Kidney epithelial cell (primary cell): ENCODE measurements at regions not wholly inside any gene's neighbourhood (a gene's known extent, or its start where the extent isn't known, plus 50 kb on each side); places are given as distances from the start of the nearest gene placed in this dataset.
A peak's percentile ranks its signal among the peaks of the same experiment; 100 is the strongest.

ENCODE experiments used
- DNase-seq: peaks from one replicate; pipeline ENCODE4 v3.0.0-alpha.2; 2010; ENCODE audit warnings: low read depth
- H3K27me3 ChIP-seq: 2 replicates; pipeline ENCODE4 v1.6.0; 2011; ENCODE audit warnings: low read length; ENCODE audit not compliant: control insufficient read depth, insufficient read depth
- H3K36me3 ChIP-seq: 2 replicates; pipeline ENCODE4 v1.5.1; 2011; ENCODE audit warnings: low read length; ENCODE audit not compliant: control insufficient read depth, insufficient read depth
- H3K4me3 ChIP-seq: 2 replicates; pipeline ENCODE4 v1.5.1; 2011; ENCODE audit warnings: low read depth, mild to moderate bottlenecking, control low read depth, low read length
- TF ChIP-seq, protein P1 (sequence below): IDR thresholded peaks from 2 replicates; pipeline ENCODE4 v1.5.1; 2011; ENCODE audit warnings: mild to moderate bottlenecking, moderate library complexity, low read length, control low read depth, inconsistent platforms; ENCODE audit not compliant: insufficient read depth, poor library complexity, severe bottlenecking

DNA sequence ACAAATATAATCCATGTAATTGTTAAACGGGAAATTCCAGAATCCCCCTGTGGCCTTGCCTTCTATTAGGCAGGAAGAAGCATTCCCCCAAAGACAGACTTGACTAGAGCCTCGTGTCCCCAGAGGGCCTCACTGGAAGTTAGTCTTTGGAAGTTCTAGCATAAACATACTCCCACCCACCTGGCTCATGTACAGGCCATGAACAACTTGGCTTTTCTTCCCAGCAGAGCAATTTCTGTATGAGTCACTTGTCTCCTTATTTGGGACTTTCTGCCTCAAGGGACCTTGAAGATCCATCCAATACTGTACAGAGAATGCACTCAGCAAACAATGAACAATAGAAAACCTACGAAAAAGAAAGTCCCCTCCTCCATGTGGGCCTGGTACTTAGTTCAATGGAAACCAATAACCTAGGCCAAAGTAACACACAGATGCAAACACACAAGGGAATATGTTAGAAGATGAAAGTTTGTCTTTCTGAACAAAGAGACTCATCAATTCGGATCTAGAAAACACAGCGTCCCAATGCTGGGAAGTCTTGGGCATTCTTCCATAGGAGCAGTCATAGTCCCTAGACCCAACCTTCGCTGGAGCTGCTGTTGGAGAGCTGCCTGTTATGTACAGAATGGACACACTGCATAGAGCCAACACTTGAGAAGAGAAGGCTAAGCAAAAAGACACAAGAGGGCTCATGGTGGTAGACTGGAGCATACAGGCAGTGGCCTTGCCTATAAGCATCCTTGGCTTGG is 303.5 kb downstream of the HRH4 start:
- no peak overlapping the region for H3K4me3 ChIP-seq
- no peaks in the 10 kb centered on the region for H3K27me3 ChIP-seq
- H3K36me3 ChIP-seq: no peaks in the 10 kb centered on the region
- peak; percentile 9 for DNase-seq
- TF ChIP-seq, protein P1, sequence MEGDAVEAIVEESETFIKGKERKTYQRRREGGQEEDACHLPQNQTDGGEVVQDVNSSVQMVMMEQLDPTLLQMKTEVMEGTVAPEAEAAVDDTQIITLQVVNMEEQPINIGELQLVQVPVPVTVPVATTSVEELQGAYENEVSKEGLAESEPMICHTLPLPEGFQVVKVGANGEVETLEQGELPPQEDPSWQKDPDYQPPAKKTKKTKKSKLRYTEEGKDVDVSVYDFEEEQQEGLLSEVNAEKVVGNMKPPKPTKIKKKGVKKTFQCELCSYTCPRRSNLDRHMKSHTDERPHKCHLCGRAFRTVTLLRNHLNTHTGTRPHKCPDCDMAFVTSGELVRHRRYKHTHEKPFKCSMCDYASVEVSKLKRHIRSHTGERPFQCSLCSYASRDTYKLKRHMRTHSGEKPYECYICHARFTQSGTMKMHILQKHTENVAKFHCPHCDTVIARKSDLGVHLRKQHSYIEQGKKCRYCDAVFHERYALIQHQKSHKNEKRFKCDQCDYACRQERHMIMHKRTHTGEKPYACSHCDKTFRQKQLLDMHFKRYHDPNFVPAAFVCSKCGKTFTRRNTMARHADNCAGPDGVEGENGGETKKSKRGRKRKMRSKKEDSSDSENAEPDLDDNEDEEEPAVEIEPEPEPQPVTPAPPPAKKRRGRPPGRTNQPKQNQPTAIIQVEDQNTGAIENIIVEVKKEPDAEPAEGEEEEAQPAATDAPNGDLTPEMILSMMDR: no peak

- no peak for DNase-seq
These were observed 304.3 kb downstream of the HRH4 start for GRCh38 chr18:24764766-24765165.

GRCh38 chr18:24766376-24766775 is 305.9 kb downstream of the HRH4 start:
- H3K36me3 ChIP-seq: no peaks in the 10 kb centered on the region
- no peak for DNase-seq
- H3K4me3 ChIP-seq: no peak overlapping the region
- no peaks in the 10 kb centered on the region for H3K27me3 ChIP-seq
- TF ChIP-seq, protein P1: no peak

More at GRCh38 chr18:24764766-24765165, 304.3 kb downstream of the HRH4 start:
- Histone ChIP-seq H3K27me3 (no peaks in the 10 kb centered on the region), H3K36me3 (no peaks in the 10 kb centered on the region), H3K4me3 (no peak overlapping the region)
- TF ChIP-seq, protein P1: no peak

DNA sequence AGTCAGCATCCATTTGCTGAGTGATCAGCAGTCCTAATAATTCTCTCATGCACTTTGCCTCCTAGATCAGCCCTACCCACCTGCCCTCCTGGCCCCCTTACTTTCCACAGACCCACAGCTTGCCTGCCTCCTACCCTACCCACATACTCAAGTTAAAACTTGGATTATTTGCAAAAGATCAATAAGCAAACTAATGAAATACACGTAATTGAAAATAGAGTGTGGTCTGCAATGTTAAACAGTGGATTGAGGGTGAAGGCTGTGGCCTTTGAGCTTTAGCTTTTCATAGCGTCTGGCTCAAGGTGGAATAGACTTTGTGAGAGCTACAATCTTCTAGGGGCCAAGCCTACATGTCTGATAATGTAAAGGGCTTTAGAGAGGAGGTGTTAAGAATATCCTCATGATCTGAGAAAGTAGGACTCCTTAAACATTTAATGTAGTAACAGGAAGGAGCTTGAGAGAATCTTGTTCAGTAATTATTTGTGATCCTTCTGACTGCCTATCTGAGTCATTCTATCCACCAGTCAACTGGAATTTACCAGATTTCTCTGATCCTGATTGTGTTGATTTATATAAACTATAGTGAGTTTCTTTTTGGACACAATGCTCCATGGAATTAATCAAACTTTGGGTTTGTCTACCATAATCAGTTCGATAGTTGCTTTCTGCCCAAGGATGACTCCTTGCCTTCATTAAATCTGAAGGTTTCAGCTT is 310.0 kb downstream of the HRH4 start:
- TF ChIP-seq, protein P1: no peak
- Histone ChIP-seq H3K36me3 (no peaks in the 10 kb centered on the region), H3K27me3 (no peaks in the 10 kb centered on the region), H3K4me3 (no peak overlapping the region)
- no peak for DNase-seq

GRCh38 chr18:24771300-24771699 is 310.9 kb downstream of the HRH4 start:
- no peaks in the 10 kb centered on the region for H3K27me3 ChIP-seq
- H3K4me3 ChIP-seq: no peak overlapping the region
- TF ChIP-seq, protein P1: no peak
- no peak for DNase-seq
- H3K36me3 ChIP-seq: no peaks in the 10 kb centered on the region

DNA sequence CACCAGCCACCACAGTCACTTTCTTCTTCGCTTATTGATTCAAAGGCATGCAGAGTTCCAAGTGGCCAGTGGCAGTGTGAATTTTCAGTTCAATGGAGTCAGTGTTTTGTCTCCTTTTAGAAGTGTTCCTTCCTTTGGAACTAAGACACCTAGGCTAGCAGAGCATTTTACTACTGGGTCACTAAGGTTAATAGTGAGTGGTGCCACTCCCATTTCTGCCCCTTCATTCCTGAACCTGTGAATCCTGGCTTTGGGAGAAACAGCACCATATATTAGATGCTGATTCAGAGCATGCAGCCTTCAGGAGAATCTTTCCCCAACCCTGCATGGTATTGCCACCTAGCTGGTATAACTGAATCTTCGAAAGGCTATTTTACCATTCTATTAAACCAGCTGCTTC is 312.7 kb downstream of the HRH4 start:
- no peak overlapping the region for H3K4me3 ChIP-seq
- H3K27me3 ChIP-seq: no peaks in the 10 kb centered on the region
- no peak for DNase-seq
- TF ChIP-seq, protein P1: no peak
- no peaks in the 10 kb centered on the region for H3K36me3 ChIP-seq
